T-helper 9 cell (primary cell): ENCODE measurements at regions not wholly inside any gene's neighbourhood (a gene's known extent, or its start where the extent isn't known, plus 50 kb on each side); places are given as distances from the start of the nearest gene placed in this dataset.
A peak's percentile ranks its signal among the peaks of the same experiment; 100 is the strongest.

Experiments used
- DNase-seq: peaks from one replicate; pipeline ENCODE4 v3.0.0-alpha.2; 2020

DNA sequence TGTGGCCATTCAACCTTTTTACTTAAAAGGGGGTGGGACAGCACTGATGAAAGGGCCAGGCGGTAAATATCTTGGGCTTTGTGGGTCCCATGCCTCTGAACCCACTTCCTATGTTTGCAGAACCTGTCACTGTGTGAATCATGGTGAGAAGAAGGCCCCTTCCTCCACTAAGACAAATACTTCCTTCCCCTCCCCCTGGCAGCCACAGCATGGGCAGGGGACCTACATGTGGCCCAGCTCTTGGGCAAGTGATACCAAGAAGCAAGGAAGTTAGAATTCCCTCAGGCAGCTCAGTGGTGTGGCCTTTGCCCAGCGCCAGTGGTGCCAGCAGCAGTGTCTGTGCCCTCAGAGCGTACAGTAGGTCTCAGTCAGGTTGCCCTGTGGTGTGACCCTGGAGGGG lies 168.6 kb downstream of the TRIM33 start:
- DNase-seq: peak; percentile 24

DNA sequence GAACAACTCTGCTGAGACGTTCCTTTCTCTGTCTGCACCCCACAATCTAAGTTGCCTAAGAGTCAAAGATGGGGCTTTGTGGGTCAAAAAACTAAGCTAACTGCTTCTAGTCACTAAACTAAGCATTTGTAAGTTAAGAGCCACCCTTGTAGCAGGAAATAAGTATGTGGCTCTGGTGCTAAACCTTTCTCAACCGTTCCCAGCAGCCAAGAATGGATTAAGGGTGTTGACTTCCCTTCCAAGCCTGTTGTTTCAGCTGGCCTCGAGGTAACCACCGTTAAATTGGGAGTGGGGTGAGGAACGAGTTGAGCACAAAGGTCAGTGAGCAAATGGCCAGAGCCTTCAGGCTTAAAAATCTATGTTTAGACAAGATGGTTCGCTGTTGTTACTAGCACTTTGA lies 169.1 kb downstream of the TRIM33 start:
- no peak for DNase-seq

DNA sequence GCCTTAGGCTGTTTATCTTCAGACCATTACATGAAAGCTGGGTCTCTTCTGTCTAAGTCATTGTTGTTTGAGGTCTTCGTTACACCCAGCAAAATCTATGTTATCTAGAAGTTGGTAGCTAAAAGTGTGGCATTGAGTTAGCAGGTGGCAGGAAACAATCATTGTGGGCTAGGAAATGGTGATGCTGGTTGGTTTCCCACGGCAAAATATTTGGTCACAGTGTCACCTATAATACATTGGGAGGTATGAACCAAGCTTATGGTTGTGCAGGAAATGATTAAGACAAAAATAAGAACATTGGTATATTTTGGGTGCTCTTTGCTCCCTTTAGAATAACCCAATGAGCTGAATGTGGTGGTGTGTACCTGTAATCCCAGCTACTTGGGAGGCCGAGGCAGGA lies 169.7 kb downstream of the TRIM33 start:
- peak; percentile 34 for DNase-seq

DNA sequence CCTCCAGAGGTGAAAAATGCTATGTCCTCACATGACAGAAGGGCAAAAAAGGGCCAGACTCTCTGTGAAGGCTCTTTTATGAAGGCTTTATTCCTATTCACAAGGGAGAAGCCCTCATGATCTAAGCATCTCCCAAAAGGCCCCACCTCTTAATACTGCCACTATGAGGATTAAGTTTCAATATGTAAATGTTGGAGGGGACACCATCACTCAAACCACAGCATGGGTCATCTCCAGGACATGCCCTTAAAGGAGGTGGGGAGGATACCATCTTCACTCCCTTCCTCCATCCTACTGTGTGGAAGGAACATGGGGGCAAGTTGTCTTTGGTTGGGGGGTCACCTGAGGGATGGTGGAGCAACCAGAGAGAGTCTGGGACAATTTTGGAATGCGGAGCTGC lies 170.1 kb downstream of the TRIM33 start:
- no peak for DNase-seq

DNA sequence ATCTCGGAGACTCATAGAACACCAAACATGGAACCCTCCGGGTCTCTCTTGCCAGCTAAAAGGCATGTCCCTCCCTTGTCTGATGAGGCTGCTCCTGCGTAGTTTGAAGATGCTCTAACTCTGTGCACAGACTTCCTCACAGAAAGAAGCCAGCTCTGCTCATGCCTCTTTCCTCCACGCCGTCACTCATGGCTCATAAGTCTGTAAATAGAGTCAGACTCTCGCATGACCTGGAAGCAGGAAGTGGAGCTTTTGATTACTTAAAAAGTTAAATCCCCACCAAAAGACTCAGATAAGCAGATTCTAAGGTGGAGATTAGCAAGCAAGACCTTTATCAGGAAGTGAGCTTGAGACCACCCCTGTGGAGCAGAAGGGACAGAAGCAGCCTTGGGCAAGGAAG lies 171.6 kb downstream of the TRIM33 start:
- no peak for DNase-seq

DNA sequence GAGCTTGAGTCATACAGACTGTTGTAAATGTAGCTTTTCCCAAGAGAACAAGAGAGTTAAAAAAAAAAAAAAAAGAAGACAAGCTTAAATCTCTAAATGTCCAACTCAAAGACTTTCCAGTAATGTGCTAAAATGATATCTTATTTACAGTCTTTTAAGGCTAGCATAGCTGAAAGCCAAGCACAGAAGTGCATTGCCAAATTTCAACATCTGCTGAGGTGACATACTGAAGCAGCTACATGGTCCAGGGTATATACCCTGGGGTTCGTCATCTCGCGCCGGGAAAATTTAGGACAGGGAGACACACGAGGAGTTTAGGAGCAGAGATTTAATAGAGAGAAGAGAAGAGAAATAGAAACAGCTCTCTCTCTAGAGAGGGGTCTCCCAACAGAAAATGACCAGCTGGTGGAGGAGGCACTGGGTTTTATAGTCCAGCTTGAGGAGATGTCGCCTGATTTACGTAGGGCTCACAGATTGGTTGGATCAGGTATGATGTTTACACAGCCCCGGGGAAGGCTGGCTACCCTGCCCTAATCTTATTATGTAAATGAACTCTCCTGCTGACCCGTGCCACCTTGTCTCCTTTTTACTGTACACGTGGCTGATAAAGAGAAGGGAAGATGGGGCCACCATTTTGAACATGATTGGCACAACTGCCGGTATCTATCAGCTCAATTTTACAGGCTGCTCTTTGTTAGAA lies 172.7 kb downstream of the TRIM33 start:
- DNase-seq: no peak

DNA sequence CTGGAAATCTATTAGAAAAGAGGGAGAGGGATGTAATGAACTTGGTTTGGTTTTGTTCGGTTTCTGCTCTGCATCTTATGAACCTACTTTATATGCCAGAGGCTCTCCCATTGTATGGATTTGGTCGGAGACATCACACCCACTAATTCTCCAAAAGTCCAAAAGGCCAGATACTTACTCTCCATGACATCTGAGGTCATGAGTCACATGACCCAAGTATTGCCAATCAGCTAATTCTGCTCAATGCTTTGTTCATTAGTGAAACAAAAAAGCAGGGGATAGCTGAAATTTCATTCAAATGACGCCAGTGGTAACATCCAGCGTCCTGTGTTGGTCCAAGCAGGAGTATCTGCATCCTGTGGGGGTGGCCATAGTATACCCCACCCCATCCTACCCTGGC lies 173.6 kb downstream of the TRIM33 start:
- no peak for DNase-seq

DNA sequence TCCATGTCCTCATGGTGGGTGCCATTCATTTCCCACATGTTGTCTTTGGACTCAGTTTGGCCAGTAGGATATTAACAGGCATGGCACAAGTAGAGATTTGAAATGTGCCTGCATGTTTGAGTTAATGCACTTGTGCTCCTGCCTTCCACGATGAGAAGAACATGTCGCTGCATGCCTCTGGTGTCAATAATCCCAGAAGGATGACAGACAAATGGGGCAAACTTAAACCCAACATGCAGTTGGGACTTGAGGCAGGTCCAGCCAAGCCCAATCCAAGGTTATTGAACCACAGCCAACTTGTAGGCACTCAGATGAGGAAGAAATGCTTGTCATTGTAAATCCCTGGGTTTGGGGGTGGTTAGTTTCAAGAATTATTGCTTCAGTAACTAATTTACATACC lies 174.6 kb downstream of the TRIM33 start:
- DNase-seq: no peak

DNA sequence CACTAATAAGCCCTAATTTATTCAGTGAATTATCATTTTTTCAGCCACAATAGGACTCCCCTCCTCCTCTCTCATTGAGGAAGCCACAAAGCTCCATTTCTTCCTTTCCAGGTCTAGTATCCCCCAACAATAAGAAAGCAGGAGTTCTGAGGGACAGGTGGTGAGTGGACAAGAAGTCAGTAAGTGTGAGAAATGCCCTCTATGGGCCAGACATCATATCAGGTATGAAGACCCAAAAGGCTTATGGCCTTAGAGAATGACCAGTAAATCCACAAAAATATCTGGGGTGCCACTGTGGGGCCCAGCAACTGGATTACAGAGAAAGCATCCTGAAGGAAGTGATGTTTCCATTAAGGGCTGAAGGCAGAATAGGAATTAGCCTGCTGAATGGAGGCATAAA lies 175.7 kb downstream of the TRIM33 start:
- DNase-seq: no peak

DNA sequence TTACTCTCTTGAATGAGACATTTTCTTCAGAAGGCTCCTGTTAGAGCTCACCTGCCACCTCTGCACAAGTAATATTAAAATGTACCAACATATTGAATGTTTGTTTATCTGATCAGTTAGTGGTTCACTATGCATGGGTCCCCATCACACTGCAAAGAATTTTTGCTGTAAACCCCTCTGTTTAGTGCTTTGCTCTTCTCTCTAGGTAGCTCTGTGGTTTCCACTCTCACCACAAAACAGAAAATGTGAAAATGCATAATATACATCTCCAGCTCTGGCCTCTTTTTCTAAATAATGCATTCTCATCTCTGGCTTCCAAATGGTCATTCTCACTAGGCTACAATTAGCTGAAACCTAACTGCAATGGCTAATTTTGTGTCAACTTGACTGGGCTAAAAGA lies 176.7 kb downstream of the TRIM33 start:
- no peak for DNase-seq

DNA sequence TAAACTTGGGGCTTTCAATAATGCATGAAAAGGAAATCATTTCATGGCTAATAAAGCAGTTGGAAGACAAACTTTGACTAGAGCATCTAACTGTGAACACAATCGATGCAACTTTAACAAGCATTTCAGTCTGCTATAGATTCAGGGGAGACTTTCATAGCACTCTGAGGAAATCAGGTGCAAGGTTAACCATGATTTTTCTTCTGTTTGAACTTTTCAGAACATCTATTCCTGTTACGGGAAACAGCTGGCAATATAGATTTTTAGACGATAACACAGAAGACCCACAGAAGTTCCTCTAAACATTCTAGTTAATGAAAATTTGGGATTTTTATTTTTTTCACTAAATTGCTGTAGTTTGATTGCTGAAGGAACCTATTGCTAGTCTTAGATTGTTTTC lies 177.3 kb downstream of the TRIM33 start:
- DNase-seq: no peak

DNA sequence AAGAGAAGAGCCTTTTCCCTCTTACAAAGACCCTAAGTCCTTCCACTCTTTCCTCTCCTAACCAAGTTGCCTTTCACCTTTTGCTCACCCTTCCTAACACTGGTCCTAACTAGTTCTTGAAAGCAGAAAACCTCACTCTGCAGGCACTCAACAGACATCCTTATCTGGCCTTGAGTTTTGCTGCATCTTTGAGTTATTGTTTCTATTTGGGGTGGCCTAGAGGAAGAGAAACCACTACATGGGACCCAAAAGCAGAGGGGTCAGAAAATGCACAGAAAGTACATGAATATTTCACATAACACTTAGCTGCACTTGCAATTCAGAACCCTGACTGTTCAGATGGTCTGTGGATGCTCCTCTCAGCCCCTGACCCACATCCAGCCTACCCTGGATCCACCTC lies 178.3 kb upstream of the SYT6 start:
- no peak for DNase-seq

DNA sequence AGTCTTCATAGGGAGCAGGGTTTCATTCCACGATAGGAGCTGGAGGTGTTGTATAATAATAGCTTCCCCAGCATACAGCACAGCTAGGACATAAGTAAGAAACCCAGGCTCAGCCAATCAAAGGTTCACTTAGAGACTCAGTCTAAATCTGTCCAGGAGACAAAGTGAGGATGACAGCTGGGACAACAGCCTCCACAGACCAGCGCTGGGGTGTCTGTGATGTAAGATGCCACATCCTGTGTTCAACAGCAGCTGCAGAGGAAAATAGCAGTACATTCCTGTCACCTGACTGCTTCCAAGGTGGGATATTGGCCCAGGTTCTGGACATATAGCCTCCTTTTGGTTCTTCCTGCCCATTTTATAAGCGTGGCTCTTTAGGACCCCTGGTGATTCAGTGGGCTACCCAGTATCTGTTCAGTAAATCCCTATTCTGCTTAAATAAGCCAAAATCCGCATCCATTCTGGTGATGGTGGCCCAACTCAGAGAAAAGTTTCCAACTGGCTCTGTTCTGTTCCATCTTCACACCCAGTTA lies 176.8 kb upstream of the SYT6 start:
- no peak for DNase-seq

DNA sequence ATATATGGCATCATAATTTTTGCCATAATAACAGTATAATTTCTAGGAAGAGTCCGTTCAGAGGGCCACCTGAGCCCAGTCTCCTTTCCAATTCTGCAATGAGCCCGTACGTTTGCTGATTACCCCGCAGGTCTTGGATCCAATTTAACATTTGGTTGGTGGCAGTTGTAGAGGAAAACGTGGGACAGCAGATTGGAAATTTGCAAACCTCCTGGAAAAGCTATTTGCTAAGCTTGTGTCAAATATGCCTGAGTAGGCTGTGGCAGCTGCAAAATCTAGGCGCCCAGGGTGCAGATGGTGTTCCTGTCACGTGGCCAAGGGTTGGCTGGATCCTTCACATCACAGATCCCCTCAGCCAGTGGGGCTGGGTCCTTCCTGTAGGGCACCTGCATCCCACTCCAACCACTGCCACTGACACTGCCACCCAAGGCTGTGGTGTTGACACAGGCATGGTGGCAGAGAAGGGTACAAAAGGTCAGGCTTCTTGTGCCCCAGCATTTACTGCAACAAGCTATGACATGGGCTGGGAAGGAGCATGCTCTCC lies 174.8 kb upstream of the SYT6 start:
- no peak for DNase-seq

DNA sequence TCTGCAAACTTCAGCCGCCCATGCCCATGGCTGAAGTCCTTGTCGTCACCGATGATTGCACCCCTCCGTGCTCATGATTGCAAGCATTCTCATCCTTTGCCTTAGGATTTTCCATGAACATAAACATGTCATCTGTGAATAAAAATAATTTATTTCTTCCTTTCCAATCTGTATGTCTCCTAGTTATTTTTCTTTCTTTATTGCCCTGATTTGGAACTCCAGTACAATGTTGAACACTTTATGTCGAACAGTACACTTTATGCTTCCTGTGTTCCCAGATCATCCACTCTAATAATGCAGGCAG lies 170.9 kb upstream of the SYT6 start:
- no peak for DNase-seq

DNA sequence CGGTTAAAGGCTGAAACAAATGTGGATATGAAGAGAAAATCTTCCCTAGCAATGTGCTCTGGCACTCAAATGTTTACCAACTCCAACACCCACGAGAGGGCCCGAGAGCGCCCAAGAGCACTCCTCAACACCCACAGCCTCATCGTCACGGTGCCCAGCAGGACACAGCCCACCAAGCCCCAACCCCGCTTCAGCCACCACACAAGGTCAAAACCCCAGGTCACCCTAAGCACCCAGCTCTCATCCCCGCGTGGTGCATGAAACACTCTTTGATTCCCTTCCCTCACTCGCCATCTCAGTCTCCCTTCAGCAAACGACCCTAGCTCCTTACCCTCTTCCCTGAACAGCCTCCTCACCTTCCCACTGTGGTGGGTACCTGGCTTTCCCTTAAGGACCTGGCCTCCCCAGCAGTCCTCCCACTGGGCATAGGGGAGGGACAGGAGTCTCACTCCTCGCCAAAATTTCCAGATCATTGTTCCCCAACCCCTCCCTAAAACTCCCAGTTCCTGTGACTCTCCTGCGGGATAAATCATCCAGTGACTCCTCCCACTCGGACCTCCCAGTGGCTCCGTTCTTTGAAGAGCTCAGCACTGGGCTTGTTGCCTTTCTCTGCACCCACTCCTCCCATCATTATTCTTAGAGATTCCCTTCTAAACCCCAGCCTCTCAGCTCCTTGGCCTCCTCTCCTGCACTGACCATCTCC lies 170.4 kb upstream of the SYT6 start:
- DNase-seq: no peak

DNA sequence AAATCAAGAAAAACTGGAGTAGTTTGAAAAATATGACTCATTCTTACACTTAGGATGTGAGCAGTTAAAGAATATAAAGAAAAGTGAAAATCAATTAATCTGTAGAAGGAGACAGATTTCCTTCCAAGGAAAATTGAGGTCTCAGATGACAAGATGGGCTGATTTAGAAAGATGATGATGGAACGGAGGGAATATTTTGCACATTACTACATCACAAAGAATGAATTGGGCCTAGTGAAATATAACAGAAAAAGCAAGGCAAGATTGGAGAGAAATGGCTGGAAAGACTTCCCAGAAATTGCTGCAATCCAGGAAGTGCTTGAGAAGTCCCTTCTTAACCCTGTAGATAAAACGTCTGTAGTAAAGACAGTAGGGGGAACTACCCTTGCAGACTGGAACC lies 169.1 kb upstream of the SYT6 start:
- no peak for DNase-seq

DNA sequence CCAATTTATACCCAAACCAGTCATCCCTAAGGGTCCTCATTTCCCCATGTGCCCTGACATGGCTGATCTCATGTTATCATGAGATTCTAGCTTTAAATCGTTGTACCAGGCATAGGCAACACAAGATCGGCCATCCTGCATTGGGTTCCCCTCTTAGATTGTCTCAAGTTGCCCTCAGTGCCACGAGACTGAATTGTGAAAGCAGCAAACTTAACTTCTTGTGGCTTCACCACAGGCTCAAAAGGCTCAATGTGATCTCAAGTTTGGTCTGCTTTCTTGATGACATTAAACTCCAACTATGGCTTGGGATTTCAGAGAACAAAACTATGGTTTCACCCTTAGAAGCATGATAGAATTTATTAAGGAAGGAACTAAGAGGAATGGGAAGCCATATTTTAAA lies 168.5 kb upstream of the SYT6 start:
- no peak for DNase-seq

DNA sequence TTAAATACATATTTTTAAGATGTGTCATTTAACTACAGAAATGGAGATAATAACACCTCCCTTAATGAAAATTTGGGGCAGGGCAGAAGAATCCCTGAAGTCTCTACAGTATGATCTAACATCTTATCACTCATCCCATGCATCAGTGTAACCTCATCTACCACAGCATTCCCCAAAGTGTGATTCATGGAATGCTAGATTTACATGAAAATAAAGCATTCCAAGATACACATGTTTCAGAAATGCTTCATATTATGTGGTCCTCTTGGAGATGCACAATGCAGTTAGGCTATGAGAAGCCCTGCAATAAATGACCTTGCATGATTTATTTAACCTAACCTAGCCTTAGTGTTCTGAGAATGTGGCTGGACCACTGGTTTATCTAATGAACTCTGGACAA lies 166.9 kb upstream of the SYT6 start:
- DNase-seq: no peak

DNA sequence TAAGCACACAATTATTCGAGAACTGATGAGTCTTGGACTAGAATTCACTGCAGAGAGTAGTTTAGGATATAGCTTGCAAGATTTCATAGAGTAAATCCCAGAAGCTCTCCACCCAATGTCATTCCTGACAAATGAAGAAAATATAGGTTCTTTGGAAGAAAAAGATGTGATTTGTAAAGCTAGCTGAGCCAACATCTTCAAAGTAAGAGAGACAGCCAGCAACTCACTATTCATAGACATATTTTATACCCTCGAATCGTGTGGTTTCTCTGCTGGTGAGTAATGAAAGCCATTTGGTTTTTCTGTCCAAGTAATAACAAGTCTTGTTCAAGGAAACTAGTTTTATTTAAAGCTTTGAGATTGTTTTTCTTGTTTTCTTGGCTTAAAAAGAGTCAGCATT lies 165.7 kb upstream of the SYT6 start:
- no peak for DNase-seq

DNA sequence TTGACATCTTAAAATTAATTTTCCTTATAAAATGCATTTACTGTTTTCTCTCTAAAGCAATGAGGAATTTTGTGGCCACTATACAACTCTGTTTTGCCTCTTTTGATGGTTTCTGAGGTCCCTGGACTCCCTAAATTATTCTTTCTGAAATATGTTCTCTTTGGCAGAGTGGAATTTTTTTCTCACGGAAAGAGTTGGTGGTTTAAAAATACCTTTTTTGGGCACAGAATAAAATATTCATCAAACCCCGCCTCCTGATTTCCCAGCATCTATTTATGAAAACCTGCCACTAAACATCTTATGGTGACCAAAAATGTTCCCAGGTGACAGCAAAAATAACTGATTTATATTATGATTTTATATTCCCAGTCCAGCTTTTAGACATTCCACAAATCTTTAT lies 165.3 kb upstream of the SYT6 start:
- DNase-seq: no peak

DNA sequence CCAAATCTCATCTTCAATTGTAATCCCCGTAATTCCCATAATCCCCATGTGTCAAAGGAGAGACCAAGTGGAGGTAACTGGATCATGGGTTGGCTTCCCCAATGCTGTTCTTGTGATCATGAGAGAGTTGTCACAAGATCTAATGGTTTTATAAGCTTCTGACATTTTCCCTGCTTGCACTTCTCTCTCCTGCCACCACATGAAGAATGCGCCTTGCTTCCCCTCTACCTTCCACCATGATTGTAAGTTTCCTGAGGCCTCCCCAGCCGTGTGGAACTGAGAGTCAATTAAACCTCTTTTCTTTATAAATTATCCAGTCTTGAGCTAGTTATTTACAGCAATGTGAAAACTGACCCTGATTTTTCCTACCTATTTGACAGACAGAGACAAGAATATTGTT lies 162.5 kb upstream of the SYT6 start:
- DNase-seq: no peak

DNA sequence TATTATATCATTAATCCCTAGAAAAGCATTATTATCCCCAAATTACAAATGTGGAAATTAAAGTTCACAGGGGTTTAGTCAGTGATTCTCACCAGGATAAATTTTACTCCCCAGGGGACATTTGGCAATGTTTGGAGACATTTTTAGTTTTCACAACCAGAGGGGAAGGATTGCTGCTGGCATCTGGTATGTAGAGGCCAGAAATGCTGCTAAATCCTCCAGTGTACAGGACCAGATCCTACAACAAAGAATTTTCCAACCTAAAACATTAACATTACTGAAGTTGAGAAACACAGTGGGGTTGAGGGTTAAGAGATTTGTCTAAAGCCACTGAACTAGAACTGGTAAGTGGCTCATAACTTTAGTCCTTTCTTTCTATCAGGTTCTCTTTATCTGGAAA lies 162.0 kb upstream of the SYT6 start:
- DNase-seq: no peak

DNA sequence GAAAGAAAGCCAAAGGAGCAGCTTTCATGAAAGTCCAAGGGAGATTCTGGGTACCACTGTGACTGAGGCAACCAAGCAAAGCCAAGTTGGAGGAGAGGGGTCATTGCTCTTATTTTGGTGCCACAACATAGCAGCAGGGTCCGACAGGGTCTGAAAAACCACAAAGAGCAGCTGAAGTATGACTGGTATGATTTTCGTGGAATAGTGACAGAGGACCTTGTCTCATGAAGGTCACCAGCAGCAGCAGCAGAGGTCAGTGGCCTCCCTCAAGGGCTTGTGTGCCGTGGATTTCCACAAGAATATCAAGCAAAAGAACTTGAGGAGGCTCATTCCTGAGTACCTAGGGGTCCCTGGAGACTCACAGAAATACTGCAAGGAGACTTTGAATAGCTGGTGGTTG lies 160.9 kb upstream of the SYT6 start:
- DNase-seq: no peak

DNA sequence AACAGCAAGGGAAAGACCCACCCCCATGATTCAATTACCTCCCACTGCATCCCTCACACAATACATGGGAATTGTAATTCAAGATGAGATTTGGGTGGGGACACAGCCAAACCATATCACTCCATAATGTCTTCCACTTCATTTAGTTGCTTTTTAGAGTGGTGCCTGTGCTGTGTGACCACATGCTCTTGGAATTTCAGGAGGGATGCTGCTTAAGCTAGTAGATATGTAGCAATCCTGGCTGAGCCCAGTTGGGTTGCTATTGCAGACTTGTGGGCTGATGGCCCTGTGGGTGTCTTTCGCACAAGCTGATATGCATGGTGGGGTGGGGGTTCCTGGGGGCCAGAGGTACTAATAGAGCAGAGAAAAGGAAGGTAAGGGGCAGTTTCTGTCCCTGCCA lies 160.4 kb upstream of the SYT6 start:
- no peak for DNase-seq
